ENCODE measurements at regions not wholly inside any gene's neighbourhood (a gene's known extent, or its start where the extent isn't known, plus 50 kb on each side); places are given as distances from the start of the nearest gene placed in this dataset.

- no peak for DNase-seq (ENCODE audit: low read depth in 2 of 3, low spot score in 1 of 3)
Observed at GRCh38 chr19:32223595-32224370, 121.6 kb upstream of the ZNF507 start.

GRCh38 chr19:32224371-32225244 is 120.8 kb upstream of the ZNF507 start:
- peak; percentile 20 to 67 (median 49) for DNase-seq (ENCODE audit: low read depth in 2 of 3, low spot score in 1 of 3)

GRCh38 chr19:32227561-32228165 is 117.7 kb upstream of the ZNF507 start:
- no peak for DNase-seq (ENCODE audit: low read depth in 2 of 3, low spot score in 1 of 3)

GRCh38 chr19:32230441-32230840 is 115.0 kb upstream of the ZNF507 start:
- DNase-seq (ENCODE audit: low read depth in 2 of 3, low spot score in 1 of 3) = no peak

- DNase-seq (ENCODE audit: low read depth in 2 of 3, low spot score in 1 of 3) = no peak
Observed at GRCh38 chr19:32231020-32231419, 114.4 kb upstream of the ZNF507 start.

GRCh38 chr19:32231691-32232090 is 113.7 kb upstream of the ZNF507 start:
- no peak for DNase-seq (ENCODE audit: low read depth in 2 of 3, low spot score in 1 of 3)

GRCh38 chr19:32232449-32232848 is 113.0 kb upstream of the ZNF507 start:
- no peak for DNase-seq (ENCODE audit: low read depth in 2 of 3, low spot score in 1 of 3)

GRCh38 chr19:32233091-32233490 is 112.3 kb upstream of the ZNF507 start:
- no peak for DNase-seq (ENCODE audit: low read depth in 2 of 3, low spot score in 1 of 3)

GRCh38 chr19:32233885-32234284 is 111.5 kb upstream of the ZNF507 start:
- DNase-seq (ENCODE audit: low read depth in 2 of 3, low spot score in 1 of 3) = no peak

- DNase-seq (ENCODE audit: low read depth in 2 of 3, low spot score in 1 of 3) = no peak
Observed at GRCh38 chr19:32234663-32235217, 110.7 kb upstream of the ZNF507 start.

- no peak for DNase-seq (ENCODE audit: low read depth in 2 of 3, low spot score in 1 of 3)
Observed at GRCh38 chr19:32238076-32238475, 107.3 kb upstream of the ZNF507 start.

- no peak for DNase-seq (ENCODE audit: low read depth in 2 of 3, low spot score in 1 of 3)
Observed at GRCh38 chr19:32240316-32240715, 105.1 kb upstream of the ZNF507 start.

- DNase-seq (ENCODE audit: low read depth in 2 of 3, low spot score in 1 of 3) = no peak
Observed at GRCh38 chr19:32241306-32241705, 104.1 kb upstream of the ZNF507 start.

- DNase-seq (ENCODE audit: low read depth in 2 of 3, low spot score in 1 of 3) = no peak
Observed at GRCh38 chr19:32241932-32242710, 103.3 kb upstream of the ZNF507 start.

GRCh38 chr19:32246006-32246405 is 99.4 kb upstream of the ZNF507 start:
- DNase-seq (ENCODE audit: low read depth in 2 of 3, low spot score in 1 of 3) = no peak

GRCh38 chr19:32251634-32252332 is 93.6 kb upstream of the ZNF507 start:
- DNase-seq (ENCODE audit: low read depth in 2 of 3, low spot score in 1 of 3) = no peak

GRCh38 chr19:32252333-32252669 is 93.1 kb upstream of the ZNF507 start:
- DNase-seq (ENCODE audit: low read depth in 2 of 3, low spot score in 1 of 3) = no peak

- DNase-seq (ENCODE audit: low read depth in 2 of 3, low spot score in 1 of 3) = no peak
Observed at GRCh38 chr19:32253683-32254508, 91.5 kb upstream of the ZNF507 start.

- DNase-seq (ENCODE audit: low read depth in 2 of 3, low spot score in 1 of 3) = no peak
Observed at GRCh38 chr19:32254509-32254890, 90.9 kb upstream of the ZNF507 start.

Measured in stimulated activated CD4-positive, alpha-beta T cell treated with anti-CD3 and anti-CD28 coated beads, Interleukin-12 subunit alpha, Interleukin-12 subunit beta, amount 100 ng/mL, for 48 hours (primary cell).